IMR-90 (cell line): ENCODE measurements at regions not wholly inside any gene's neighbourhood (a gene's known extent, or its start where the extent isn't known, plus 50 kb on each side); places are given as distances from the start of the nearest gene placed in this dataset.

ENCODE experiments used
- ATAC-seq: fragments of 200-7000 bp; cut with Tn5 transposase; 2 replicates; pipeline ENCODE4 v1.9.1; 2020; ENCODE audit warnings: low read depth, mild to moderate bottlenecking, moderate library complexity
- BruUV-seq: library from RNA; stranded (reverse); fragments of 400-500 nt; replicated peaks from 2 replicates; lab custom pipeline; 2021; lab: Mats Ljungman, UMichigan
- CTCF ChIA-PET: fragments of 300-600 bp; formaldehyde crosslinking; extraction: SDS; loops from one replicate; lab custom pipeline; 2021; ENCODE audit warnings: antibody characterized with exemption; lab: Yijun Ruan, JAX
- POLR2A ChIA-PET: fragments of 300-600 bp; sonication (Branson Sonifier 250); formaldehyde crosslinking; loops from one replicate; lab custom pipeline; 2022; ENCODE audit warnings: antibody characterized with exemption; ENCODE audit not compliant: unreplicated experiment; lab: Charles Lee
- DNase-seq: peaks from one replicate; pipeline ENCODE4 v3.0.0; 2013
- H2AFZ ChIP-seq: replicated peaks from 2 replicates; pipeline ENCODE3; 2013; ENCODE audit warnings: low read length, mild to moderate bottlenecking; ENCODE audit not compliant: poor library complexity
- H2AK5ac ChIP-seq: 2 replicates; pipeline ENCODE4 v1.6.1; 2013; ENCODE audit warnings: low read depth, low read length, inconsistent platforms
- H2AK9ac ChIP-seq: replicated peaks from 2 replicates; pipeline ENCODE3; 2013; ENCODE audit warnings: mild to moderate bottlenecking, low read depth, low read length, moderate library complexity; ENCODE audit not compliant: poor library complexity
- H2BK120ac ChIP-seq: 2 replicates; pipeline ENCODE4 v1.6.1; 2013; ENCODE audit warnings: low read depth, low read length, inconsistent platforms
- H2BK15ac ChIP-seq: 3 replicates; pipeline ENCODE4 v1.6.1; 2013; ENCODE audit warnings: low read depth, low read length, inconsistent platforms
- H2BK20ac ChIP-seq: 2 replicates; pipeline ENCODE4 v1.6.1; 2013; ENCODE audit warnings: low read depth, mild to moderate bottlenecking, inconsistent platforms, low read length, moderate library complexity
- H2BK5ac ChIP-seq: 2 replicates; pipeline ENCODE4 v1.6.1; 2013; ENCODE audit warnings: mild to moderate bottlenecking, low read depth, low read length, inconsistent platforms; ENCODE audit not compliant: poor library complexity, severe bottlenecking
- H3K14ac ChIP-seq: replicated peaks from 2 replicates; pipeline ENCODE4 v1.6.1; 2013; ENCODE audit warnings: low read depth, low read length, inconsistent platforms
- H3K18ac ChIP-seq: 2 replicates; pipeline ENCODE4 v1.6.1; 2013; ENCODE audit warnings: low read depth, low read length, control low read depth
- H3K23ac ChIP-seq: 2 replicates; pipeline ENCODE4 v1.6.1; 2013; ENCODE audit warnings: low read depth, low read length, inconsistent platforms
- H3K27ac ChIP-seq: 2 replicates; pipeline ENCODE4 v1.5.1; 2013; ENCODE audit warnings: mild to moderate bottlenecking, control low read depth, low read length; ENCODE audit not compliant: insufficient read depth
- H3K27me3 ChIP-seq: 2 replicates; pipeline ENCODE4 v1.6.1; 2013; ENCODE audit warnings: low read length; ENCODE audit not compliant: control insufficient read depth, insufficient read depth
- H3K36me3 ChIP-seq: 2 replicates; pipeline ENCODE4 v1.6.1; 2013; ENCODE audit warnings: low read length, mixed read lengths; ENCODE audit not compliant: control insufficient read depth, insufficient read depth
- H3K4ac ChIP-seq: 2 replicates; pipeline ENCODE4 v1.6.1; 2013; ENCODE audit warnings: low read depth, low read length, inconsistent platforms
- H3K4me1 ChIP-seq: 2 replicates; pipeline ENCODE4 v1.6.1; 2013; ENCODE audit warnings: low read length, mixed read lengths; ENCODE audit not compliant: control insufficient read depth, insufficient read depth
- H3K4me2 ChIP-seq: 2 replicates; pipeline ENCODE4 v1.6.1; 2013; ENCODE audit warnings: low read depth, mild to moderate bottlenecking, control low read depth, low read length, moderate library complexity
- H3K4me3 ChIP-seq: 2 replicates; pipeline ENCODE4 v1.5.1; 2013; ENCODE audit warnings: low read depth, mild to moderate bottlenecking, control low read depth, low read length, moderate library complexity; ENCODE audit not compliant: insufficient read depth
- H3K56ac ChIP-seq: 2 replicates; pipeline ENCODE4 v1.6.1; 2013; ENCODE audit warnings: low read length, inconsistent platforms; ENCODE audit not compliant: insufficient read depth; ENCODE audit errors: extremely low read depth
- H3K79me1 ChIP-seq, 2 experiments: 2 replicates each; pipeline ENCODE4 v1.6.1; 2013; ENCODE audit warnings: low read length in 2 of 2, inconsistent platforms in 1 of 2, low read depth in 1 of 2
- H3K9ac ChIP-seq: 2 replicates; pipeline ENCODE4 v1.6.1; 2013; ENCODE audit warnings: low read depth, low read length, control low read depth
- H3K9me1 ChIP-seq: 2 replicates; pipeline ENCODE4 v1.6.1; 2013; ENCODE audit warnings: low read length, inconsistent platforms; ENCODE audit not compliant: insufficient read depth
- H3K9me3 ChIP-seq: 2 replicates; pipeline ENCODE4 v1.6.1; 2013; ENCODE audit warnings: low read length; ENCODE audit not compliant: control insufficient read depth, insufficient read depth
- H4K20me1 ChIP-seq: 2 replicates; pipeline ENCODE4 v1.6.1; 2013; ENCODE audit warnings: low read length, inconsistent platforms; ENCODE audit not compliant: insufficient read depth
- H4K5ac ChIP-seq: 2 replicates; pipeline ENCODE4 v1.6.1; 2013; ENCODE audit warnings: mild to moderate bottlenecking, low read depth, low read length, control low read depth
- H4K8ac ChIP-seq, 2 experiments: 2 replicates each; pipeline ENCODE4 v1.6.1; 2013; ENCODE audit warnings: low read depth in 2 of 2, low read length in 2 of 2, control low read depth in 1 of 2, inconsistent platforms in 1 of 2
- H4K91ac ChIP-seq: 2 replicates; pipeline ENCODE4 v1.6.1; 2013; ENCODE audit warnings: low read depth, low read length, inconsistent platforms; ENCODE audit not compliant: insufficient read depth
- BHLHE40 ChIP-seq: fragments of 150-350 bp; IDR thresholded peaks from 2 replicates; pipeline ENCODE4 v1.6.1; 2016; ENCODE audit warnings: mild to moderate bottlenecking, low read depth, low read length
- CEBPB ChIP-seq: IDR thresholded peaks from 2 replicates; pipeline ENCODE4 v1.6.1; 2012; ENCODE audit warnings: low read depth, low read length, improper control_type of control experiment
- CHD1 ChIP-seq: IDR thresholded peaks from 2 replicates; pipeline ENCODE4 v1.6.1; 2012; ENCODE audit warnings: low read depth, low read length, improper control_type of control experiment
- FOS ChIP-seq: fragments of 150-350 bp; IDR thresholded peaks from 2 replicates; pipeline ENCODE4 v1.6.1; 2016; ENCODE audit warnings: low read depth, low read length
- MAFK ChIP-seq: IDR thresholded peaks from 2 replicates; pipeline ENCODE4 v1.6.1; 2012; ENCODE audit warnings: low read depth, low read length, improper control_type of control experiment
- MAZ ChIP-seq: IDR thresholded peaks from 2 replicates; pipeline ENCODE4 v1.6.1; 2012; ENCODE audit warnings: low read depth, mild to moderate bottlenecking, low read length, improper control_type of control experiment, moderate library complexity, borderline replicate concordance
- MXI1 ChIP-seq: IDR thresholded peaks from 2 replicates; pipeline ENCODE4 v1.6.1; 2012; ENCODE audit warnings: low read depth, mild to moderate bottlenecking, low read length, moderate library complexity, borderline replicate concordance
- NFE2L2 ChIP-seq: fragments of 150-350 bp; IDR thresholded peaks from 2 replicates; pipeline ENCODE4 v1.6.1; 2016; ENCODE audit warnings: low read depth, mild to moderate bottlenecking, low read length
- POLR2A ChIP-seq: IDR thresholded peaks from 2 replicates; pipeline ENCODE4 v1.6.1; 2012; ENCODE audit warnings: mild to moderate bottlenecking, low read depth, low read length
- RAD21 ChIP-seq: IDR thresholded peaks from 2 replicates; pipeline ENCODE4 v1.6.1; 2012; ENCODE audit warnings: low read length, improper control_type of control experiment
- RCOR1 ChIP-seq: IDR thresholded peaks from 2 replicates; pipeline ENCODE4 v1.6.1; 2012; ENCODE audit warnings: mild to moderate bottlenecking, low read length, improper control_type of control experiment; ENCODE audit not compliant: insufficient replicate concordance
- RFX5 ChIP-seq: IDR thresholded peaks from 2 replicates; pipeline ENCODE4 v1.8.0; 2012; ENCODE audit warnings: low read depth, mild to moderate bottlenecking, low read length, moderate library complexity
- SMC3 ChIP-seq: fragments of 150-350 bp; IDR thresholded peaks from 2 replicates; pipeline ENCODE4 v1.6.1; 2016; ENCODE audit warnings: low read depth, mild to moderate bottlenecking, antibody characterized with exemption, low read length, moderate library complexity
- WGBS, 2 experiments: methylation state at CpG; one replicate each; pipeline versions ENCODE4 v1.1.5 to v1.1.7; 2013; ENCODE audit warnings: missing lambda C conversion rate in 2 of 2; ENCODE audit not compliant: insufficient read length in 1 of 2; ENCODE audit errors: extremely low coverage in 2 of 2; 5-methylcytosine and 5-hydroxymethylcytosine counted together
- dilution Hi-C: fragments of 300-500 bp; cut with HindIII; formaldehyde crosslinking; loops from one replicate; pipeline ENCODE4 v1.14.3; 2018; ENCODE audit warnings: low sequenced_read_pairs; ENCODE audit not compliant: unreplicated experiment
- in situ Hi-C: fragments of 300-500 bp; cut with MboI; formaldehyde crosslinking; loops from 3 replicates; pipeline ENCODE4 v1.14.3; 2019; ENCODE audit warnings: low sequenced_read_pairs, inconsistent platforms, mixed read lengths
- intact Hi-C: fragments of 100-400 bp; cut with micrococcal nuclease; formaldehyde crosslinking; loops from 2 replicates; pipeline ENCODE4 v1.10.0; 2022
- TF ChIP-seq, protein P1 (sequence below): fragments of 150-350 bp; IDR thresholded peaks from 2 replicates; pipeline ENCODE4 v1.6.1; 2017; ENCODE audit warnings: mild to moderate bottlenecking, antibody characterized with exemption, low read length, low read depth

GRCh38 chr6:115370202-115370601 lies 690.5 kb downstream of the FRK start:
- no peak overlapping the region for H3K23ac ChIP-seq

More at GRCh38 chr6:115370202-115370601, 690.5 kb downstream of the FRK start:
- no peak overlapping the region for H4K91ac ChIP-seq
- no peak overlapping the region for H3K4ac ChIP-seq
- ChIA-PET CTCF (no interaction called here), POLR2A (no interaction called here)
- H2AFZ ChIP-seq, result no peak overlapping the region
- no CpG with 5 or more reads among the region's 2 CpGs for WGBS, 2 experiments
- no peak overlapping the region for H3K4me3 ChIP-seq
- no peak overlapping the region for H3K18ac ChIP-seq
- H3K14ac ChIP-seq, result no peak overlapping the region
- H3K27me3 ChIP-seq, result no peaks in the 10 kb centered on the region
- no peak overlapping the region for H3K9ac ChIP-seq
- H2BK20ac ChIP-seq, result no peak overlapping the region
- H3K56ac ChIP-seq, result no peak overlapping the region
- no peaks in the 10 kb centered on the region for H3K79me1 ChIP-seq
- no peak overlapping the region for H2AK5ac ChIP-seq
- no peak overlapping the region for H2BK120ac ChIP-seq
- no peak overlapping the region for H3K4me2 ChIP-seq
- no peak overlapping the region for H4K8ac ChIP-seq
- H2BK15ac ChIP-seq, result no peak overlapping the region
- TF ChIP-seq CEBPB, result no peak
- no peak for TF ChIP-seq NFE2L2
- no peak for TF ChIP-seq SMC3
- TF ChIP-seq POLR2A, result no peak
- no peak for TF ChIP-seq MAFK
- no peak for TF ChIP-seq MAZ
- no peak for TF ChIP-seq MXI1
- TF ChIP-seq CHD1, result no peak
- no peak for TF ChIP-seq RCOR1
- no peak for TF ChIP-seq RAD21
- no peak for TF ChIP-seq BHLHE40
- no peak for TF ChIP-seq RFX5
- no peak for TF ChIP-seq FOS
- TF ChIP-seq, protein P1, sequence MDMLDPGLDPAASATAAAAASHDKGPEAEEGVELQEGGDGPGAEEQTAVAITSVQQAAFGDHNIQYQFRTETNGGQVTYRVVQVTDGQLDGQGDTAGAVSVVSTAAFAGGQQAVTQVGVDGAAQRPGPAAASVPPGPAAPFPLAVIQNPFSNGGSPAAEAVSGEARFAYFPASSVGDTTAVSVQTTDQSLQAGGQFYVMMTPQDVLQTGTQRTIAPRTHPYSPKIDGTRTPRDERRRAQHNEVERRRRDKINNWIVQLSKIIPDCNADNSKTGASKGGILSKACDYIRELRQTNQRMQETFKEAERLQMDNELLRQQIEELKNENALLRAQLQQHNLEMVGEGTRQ, result no peak
- intact Hi-C loops (no loop called here), in situ Hi-C loops (no loop called here), dilution Hi-C loops (no loop called here)
- no peaks in the 10 kb centered on the region for H3K36me3 ChIP-seq
- DNase-seq (no peak), ATAC-seq (no peak)
- H3K9me3 ChIP-seq, result peaks cover 3% of the 10 kb centered on the region
- H3K4me1 ChIP-seq, result no peaks in the 10 kb centered on the region
- no peaks in the 10 kb centered on the region for H3K9me1 ChIP-seq
- no TSS peak for BruUV-seq
- H4K20me1 ChIP-seq, result no peaks in the 10 kb centered on the region
- H2BK5ac ChIP-seq, result no peak overlapping the region
- no peak overlapping the region for H4K5ac ChIP-seq
- H2AK9ac ChIP-seq, result no peak overlapping the region
- no peak overlapping the region for H3K27ac ChIP-seq
